Gastroesophageal sphincter (tissue), 3 donors: ENCODE measurements at regions not wholly inside any gene's neighbourhood (a gene's known extent, or its start where the extent isn't known, plus 50 kb on each side); places are given as distances from the start of the nearest gene placed in this dataset.

Source experiments
- CTCF ChIP-seq, 4 experiments: fragments of 200-600 bp in 2 of 4; fragments of 450-650 bp in 2 of 4; sonication (generic) in 1 of 4; IDR thresholded peaks; one replicate each; pipeline ENCODE4 v1.5.1; 2017 to 2019; ENCODE audit warnings: antibody characterized with exemption in 4 of 4, mild to moderate bottlenecking in 2 of 4, moderate library complexity in 2 of 4
- POLR2A ChIP-seq, 2 donors: fragments of 450-650 bp; IDR thresholded peaks; one replicate each; pipeline ENCODE4 v1.6.1; 2017; ENCODE audit warnings: antibody characterized with exemption in 2 of 2, mild to moderate bottlenecking in 2 of 2, moderate library complexity in 1 of 2
- POLR2AphosphoS5 ChIP-seq: sonication (generic); formaldehyde crosslinking; IDR thresholded peaks from one replicate; pipeline ENCODE4 v1.6.1; 2017; ENCODE audit warnings: antibody characterized with exemption

GRCh38 chr15:39431376-39431775 is 149.5 kb upstream of the THBS1 start:
- TF ChIP-seq POLR2A (IDR thresholded peaks at IDR 0.05) (no peak), CTCF (IDR thresholded peaks at IDR 0.05) (no peak), POLR2AphosphoS5 (no peak)
